HS-27A (cell line): ENCODE measurements at regions not wholly inside any gene's neighbourhood (a gene's known extent, or its start where the extent isn't known, plus 50 kb on each side); places are given as distances from the start of the nearest gene placed in this dataset.
"Not testable (repeated sequence)": the region's sequence is repeated elsewhere in the genome, so short reads cannot be mapped to it uniquely, and the experiment has no call there.

Source experiments
- DNase-seq: peaks from one replicate; pipeline ENCODE4 v3.0.0-alpha.2; 2012; ENCODE audit warnings: low read depth, missing footprints

GRCh38 chrX:142499992-142500391 lies 294.9 kb upstream of the MAGEC2 start:
- no peak for DNase-seq

- DNase-seq, result no peak
Observed at GRCh38 chrX:142483965-142484364, 278.9 kb upstream of the MAGEC2 start.

- DNase-seq, result no peak
Observed at GRCh38 chrX:142446349-142446748, 241.3 kb upstream of the MAGEC2 start.

DNA sequence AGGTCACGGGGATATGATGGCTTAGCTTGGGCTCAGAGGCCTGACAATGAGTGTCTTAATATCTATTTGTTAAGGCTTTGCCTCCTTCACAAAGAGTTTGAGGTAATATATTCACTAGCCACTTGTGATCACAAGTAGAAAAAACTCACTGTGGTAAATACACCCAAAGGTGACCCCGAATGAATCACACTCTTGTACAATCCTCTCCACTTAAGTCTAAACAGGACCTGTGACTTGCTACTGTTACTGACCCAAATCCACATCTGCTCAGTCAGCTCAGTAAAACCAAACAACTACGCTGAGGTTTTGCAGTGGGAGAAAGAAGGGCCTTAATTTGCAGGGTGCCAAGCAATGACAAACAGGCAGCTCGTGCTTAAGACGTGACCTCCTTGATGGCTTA lies 223.8 kb upstream of the MAGEC2 start:
- DNase-seq, result no peak

GRCh38 chrX:142390998-142391397 lies 185.9 kb upstream of the MAGEC2 start:
- DNase-seq, result not testable (repeated sequence)

- no peak for DNase-seq
Observed at GRCh38 chrX:142363501-142363900, 158.4 kb upstream of the MAGEC2 start.

GRCh38 chrX:142359331-142359730 lies 154.2 kb upstream of the MAGEC2 start:
- DNase-seq, result no peak

- DNase-seq, result no peak
Observed at GRCh38 chrX:142327182-142327581, 122.1 kb upstream of the MAGEC2 start.

DNA sequence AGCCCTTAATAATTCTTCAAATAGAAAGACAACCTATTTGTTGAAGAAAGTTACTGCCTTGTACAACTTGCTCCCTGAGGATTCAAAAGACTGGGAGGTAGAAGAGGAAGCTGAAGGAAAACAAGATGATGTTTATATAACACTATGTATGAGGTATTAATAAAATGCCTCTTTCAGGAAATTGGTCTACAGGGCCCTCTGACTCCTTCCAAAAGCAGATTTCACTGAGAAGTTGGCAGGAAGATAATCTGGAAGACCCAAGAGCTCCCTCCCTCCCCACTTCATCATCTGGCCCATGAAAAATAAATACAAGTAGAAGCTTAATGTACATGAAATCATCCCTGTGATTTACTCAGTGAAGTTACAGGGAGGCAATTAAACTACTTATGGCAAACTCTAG lies 107.5 kb upstream of the MAGEC2 start:
- DNase-seq, result no peak

DNA sequence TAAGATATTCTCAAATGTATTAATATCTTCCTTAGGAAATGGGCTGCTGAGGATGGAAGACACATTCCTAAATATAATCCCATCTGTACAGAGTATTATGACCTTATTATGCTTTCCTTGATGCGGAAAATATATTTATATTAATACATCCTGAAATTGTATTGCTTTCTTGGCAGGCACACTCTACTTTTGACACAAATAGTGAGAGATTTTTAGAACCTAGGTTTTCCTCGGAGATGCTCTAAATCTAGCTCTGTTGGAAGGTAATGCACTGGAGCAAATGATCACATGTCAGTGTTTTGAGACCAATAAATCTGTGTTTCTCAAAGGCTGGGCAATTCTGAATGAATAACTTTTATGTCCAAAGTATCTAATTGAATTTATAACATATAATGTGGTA lies 94.3 kb upstream of the MAGEC2 start:
- DNase-seq, result no peak

GRCh38 chrX:142296421-142296820 lies 91.3 kb upstream of the MAGEC2 start:
- no peak for DNase-seq

GRCh38 chrX:142295190-142295589 lies 90.1 kb upstream of the MAGEC2 start:
- no peak for DNase-seq

DNA sequence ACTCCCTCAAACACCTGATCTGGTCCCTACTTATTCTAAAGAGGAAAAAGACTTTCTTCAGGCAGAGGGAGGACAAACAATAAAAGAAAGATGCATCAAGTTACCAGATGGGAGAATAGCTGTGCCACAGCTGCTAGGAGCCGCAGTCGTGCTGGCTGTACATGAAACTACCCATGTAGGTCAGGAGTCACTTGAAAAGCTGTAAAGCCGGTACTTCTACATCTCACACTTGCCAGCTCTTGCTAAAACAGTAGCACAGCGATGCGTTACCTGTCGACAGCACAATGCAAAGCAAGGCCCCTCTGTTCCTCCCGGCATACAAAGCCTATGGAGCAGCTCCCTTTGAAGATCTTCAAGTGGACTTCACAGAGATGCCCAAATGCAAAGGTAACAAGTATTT lies 65.1 kb upstream of the MAGEC2 start:
- DNase-seq, result not testable (repeated sequence)

GRCh38 chrX:142266417-142266816 lies 61.3 kb upstream of the MAGEC2 start:
- no peak for DNase-seq

DNA sequence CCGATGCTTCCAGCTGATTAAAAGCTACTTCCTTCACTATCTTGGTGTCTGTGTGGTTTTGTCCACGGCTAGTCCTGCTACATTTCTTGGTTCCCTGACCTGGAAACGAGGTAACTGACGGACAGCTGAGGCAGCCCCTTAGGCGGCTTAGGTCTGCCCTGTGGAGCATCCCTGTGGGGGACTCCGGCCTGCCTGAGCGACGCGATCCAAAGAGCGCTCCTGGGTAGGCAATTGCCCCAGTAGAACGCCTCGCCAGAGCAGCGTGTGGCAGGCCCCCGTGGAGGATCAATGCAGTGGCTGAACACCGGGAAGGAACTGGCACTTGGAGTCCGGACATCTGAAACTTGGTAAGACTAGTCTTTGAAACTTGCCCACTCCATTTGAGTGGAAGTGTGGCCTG lies 60.5 kb upstream of the MAGEC2 start:
- not testable (repeated sequence) for DNase-seq

GRCh38 chrX:142256935-142257334 lies 51.8 kb upstream of the MAGEC2 start:
- no peak for DNase-seq
